HG02870 (cell line): ENCODE measurements at regions not wholly inside any gene's neighbourhood (a gene's known extent, or its start where the extent isn't known, plus 50 kb on each side); places are given as distances from the start of the nearest gene placed in this dataset.
"Not testable (repeated sequence)": the region's sequence is repeated elsewhere in the genome, so short reads cannot be mapped to it uniquely, and the experiment has no call there.

Source experiments
- ATAC-seq: cut with Tn5 transposase; IDR thresholded peaks from one replicate; pipeline ENCODE4 v1.9.1; 2021; ENCODE audit warnings: mild to moderate bottlenecking, moderate library complexity; ENCODE audit not compliant: unreplicated experiment

DNA sequence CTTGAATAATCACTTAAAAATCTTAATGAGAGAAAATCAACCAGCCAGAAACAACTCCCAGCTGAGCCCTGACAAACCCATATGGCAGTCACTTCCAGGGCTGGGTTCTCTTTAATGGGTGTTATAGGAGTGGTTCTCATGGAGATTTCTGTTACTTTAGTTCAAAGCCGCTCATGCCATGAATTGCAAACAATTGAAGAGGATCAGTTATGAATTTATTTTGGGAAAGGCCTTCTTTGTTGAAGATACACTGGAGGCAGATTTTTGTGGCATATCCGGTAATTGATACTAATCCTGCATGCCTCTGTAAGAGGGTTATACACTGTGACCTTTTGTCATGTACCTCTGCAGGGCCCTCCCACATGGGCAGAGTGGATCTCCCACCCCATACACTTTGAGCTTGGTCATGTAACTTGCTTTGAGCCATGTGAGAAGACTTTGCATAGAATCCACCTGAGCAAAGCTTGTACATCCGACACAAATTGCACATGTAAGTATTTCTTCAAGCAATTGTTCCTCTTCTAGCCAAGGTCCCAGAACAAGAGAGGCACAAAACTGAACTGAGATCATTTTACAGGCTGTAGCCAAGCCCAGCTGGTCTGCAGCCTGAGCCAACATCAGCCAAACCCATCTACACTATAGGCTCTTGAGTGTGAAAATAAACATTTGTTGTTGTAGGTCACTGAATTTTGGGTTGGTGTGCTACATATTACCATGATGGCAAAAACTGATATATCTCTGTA, 492.3 kb downstream of the PREX1 start:
- ATAC-seq = no peak

GRCh38 chr20:48333707-48334106, 494.1 kb downstream of the PREX1 start:
- no peak for ATAC-seq

DNA sequence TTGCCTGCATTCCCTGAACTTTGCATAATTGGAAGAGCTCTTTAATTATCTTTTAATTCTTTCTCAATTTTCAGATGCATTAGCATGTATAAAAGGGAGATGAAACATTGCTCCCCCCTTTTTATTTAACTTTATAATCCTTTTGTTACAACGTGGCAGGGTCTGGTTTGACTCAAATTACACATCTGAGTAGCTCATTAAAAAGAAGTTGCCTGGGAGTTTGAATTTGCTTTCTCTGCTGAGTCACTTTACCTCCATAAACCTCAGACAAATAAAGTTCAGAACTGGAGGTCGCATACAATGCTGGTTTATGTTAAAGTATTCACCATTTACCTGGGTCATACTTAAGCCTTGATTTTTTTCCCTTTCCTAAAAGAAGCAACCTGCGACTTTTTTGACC, 495.2 kb downstream of the PREX1 start:
- no peak for ATAC-seq

DNA sequence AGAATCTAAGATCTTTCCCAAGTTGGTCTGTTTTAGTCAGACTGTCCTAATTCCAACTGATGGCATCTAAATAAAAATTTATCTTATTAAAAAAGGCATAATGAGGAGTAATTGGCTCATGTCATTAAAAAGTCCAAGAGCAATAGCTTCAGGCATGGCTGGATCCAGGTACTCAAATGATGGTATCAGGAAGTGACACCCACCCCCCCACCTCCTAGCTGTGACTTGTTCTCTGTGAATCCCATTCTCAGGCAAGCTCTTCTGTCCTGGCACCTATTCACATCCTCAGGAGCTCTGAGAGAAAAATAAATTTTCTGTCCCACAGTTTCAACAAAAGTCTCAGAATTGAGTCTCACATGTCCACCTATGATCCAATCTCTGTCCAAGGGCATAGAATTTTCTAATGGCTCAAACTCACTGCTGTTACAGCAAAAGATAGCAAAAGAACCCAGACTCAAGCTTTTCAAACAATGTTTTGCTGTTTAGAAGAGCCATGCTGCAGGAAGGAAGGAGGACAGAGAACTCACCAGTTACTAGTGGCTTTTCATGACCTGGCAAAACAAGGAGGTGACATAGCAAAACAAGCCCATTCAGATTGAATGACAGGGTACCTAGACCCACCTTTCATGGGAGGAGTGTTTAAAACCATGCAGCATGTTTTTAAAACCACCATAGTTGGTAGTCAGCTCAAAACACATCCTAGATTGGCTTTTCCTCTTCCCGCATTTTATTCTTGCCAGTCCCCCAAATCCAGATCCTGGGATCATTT, 496.1 kb downstream of the PREX1 start:
- ATAC-seq = no peak

GRCh38 chr20:48329676-48330664, 497.8 kb downstream of the PREX1 start:
- ATAC-seq = no peak

- no peak for ATAC-seq
These were observed 498.7 kb downstream of the PREX1 start for GRCh38 chr20:48329031-48329615.

DNA sequence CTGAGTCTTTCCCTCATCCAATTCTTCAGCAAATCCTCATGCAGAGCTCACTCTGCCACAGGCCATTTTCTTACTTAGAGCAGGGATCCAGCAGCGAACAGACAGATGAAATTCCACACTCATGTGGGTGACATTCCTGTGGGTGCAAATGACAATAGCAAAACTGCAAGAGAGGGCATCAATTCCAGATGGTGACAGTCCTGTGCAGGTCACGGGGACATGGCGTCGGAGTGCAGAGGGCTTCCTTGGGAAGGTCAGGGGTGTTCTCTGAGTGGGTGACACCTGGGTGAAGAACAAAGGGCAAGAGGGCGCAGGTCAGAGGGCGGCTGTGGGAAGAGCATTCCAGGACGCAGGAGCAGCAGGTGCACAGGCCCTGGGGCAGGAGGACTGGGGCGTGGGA, 500.0 kb downstream of the PREX1 start:
- ATAC-seq = not testable (repeated sequence)

DNA sequence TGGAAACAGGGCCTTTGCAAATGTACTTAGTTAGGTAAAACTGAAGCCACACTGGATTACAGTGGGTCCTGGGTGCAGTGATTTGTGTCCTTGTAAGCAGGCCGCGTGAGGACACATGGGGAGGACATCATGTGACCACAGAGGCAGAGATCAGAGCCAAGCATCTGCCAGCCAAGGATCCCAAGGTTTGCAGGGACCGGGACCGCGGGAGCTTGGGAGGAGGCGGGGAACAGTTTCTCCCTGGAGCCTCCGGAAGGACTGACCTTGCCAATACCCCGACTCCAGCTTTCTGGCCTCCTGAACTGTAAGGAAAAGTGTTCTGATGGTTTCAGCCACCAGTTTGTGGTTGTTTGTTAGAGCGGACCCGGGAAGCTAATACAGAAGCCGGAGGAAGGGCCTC, 500.9 kb downstream of the PREX1 start:
- no peak for ATAC-seq

DNA sequence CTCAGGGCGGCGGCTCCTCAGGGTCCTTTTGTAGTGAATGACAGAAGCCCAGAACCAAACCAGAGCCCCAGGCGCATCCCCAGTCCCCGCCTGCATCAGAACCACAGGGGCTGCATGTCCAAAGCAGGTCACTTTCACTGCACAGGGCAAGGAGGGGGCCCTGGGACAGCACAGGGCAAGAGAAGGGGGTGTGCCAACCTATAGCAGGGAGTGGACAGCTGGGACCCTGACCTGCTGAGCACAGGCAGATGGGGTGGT, 501.4 kb downstream of the PREX1 start:
- ATAC-seq = no peak

DNA sequence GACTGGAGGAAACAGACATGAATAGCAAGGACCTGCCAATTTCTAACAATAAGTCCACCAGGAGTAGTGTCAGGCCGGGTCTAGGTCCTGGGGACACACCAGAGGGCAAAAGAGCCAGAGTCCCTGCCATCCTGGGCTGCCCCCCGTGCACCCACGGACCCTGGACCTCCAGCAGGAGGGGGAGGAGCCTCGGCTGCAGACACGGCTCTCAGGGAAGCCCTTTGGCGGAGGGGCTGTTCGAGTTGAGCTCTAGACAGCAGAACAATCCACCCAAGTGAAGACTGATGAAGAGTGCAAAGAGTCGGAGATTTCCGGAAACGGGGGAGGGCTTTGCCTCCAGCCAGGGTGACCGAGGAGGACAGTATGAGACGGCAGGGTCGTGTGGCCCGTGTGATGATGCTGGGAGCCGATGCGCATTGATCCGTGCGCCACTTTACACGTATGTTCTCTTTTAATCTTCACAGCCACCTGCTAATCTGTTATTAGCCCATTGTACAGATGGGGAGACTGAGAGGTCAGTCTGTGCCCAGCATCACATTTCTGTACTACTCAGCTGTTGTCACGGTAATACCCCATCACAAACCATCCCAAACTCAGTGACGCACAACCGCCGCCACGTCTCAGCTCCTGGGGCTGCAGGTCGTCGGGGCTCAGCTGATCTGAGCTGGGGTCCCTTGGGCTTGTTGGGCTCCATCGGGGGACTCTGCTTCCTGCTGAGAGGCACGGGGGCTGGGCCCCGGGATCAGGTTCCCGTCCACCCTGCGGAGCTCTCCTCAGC, 502.0 kb downstream of the PREX1 start:
- ATAC-seq = no peak

GRCh38 chr20:48324744-48325143, 503.1 kb downstream of the PREX1 start:
- no peak for ATAC-seq

GRCh38 chr20:48321271-48321670, 506.5 kb downstream of the PREX1 start:
- no peak for ATAC-seq

DNA sequence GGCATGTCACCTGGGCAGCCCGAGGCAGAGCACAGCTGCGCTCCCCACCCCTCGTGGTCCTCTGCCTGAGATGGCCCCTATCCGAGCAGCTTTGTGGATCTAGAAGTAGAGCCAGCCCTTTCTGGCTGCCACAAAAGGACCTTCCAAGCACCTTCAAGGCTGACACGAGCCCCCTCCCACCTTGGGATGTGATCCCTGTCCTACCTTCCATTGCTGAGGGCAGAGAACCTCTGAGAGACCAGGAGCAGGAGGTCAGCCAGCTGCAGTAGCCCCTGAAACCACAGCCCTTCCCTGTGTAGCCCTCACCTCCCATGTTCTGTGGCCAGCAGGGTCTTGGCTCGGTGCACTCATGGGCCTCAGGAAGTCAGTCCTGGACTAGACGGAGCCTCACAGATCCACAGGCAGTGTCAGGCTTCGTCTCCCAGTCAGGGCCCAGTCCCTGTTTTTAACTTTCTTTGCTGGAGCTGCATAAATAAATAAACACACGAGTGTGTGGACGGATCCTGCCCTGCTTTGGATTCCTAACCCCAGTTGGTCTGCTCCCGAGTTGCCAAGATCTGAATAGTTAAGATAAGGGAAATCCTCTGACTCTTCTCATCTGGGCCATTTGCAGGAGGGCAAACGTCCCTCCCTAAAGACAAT, 507.7 kb downstream of the PREX1 start:
- no peak for ATAC-seq

- no peak for ATAC-seq
These were observed 510.2 kb downstream of the PREX1 start for GRCh38 chr20:48317578-48317977.

DNA sequence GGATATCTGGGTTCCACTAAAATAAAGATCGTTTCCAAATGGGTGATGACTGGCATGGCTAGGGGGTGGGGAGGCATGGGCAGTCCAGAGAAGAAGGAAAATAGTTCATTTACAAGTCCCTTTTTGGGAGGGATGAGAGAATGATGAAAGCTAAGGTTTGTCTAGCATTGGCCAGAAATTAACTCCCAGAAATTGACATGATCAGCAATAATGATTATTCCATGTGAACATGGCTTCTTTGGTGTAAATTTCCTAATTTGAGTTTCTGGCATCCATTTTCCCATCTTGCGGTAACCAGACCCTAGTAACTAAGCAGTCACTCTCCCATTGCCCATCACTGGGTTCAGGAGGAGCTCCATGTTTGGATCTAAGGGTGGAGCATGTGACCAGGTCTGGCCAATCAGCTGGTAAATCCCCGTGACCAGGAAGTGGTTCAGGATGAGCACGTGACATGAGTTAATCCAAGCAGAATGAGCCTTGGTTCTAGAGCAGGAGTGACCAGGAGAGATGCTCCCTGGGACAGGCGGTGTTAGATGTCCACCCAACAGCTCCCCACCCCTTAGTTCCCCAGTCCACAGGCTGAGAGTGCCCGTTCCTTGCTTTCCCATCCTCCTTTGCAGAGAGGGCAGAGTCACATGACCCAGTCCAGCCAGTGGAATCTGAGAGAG, 512.7 kb downstream of the PREX1 start:
- ATAC-seq = no peak

- ATAC-seq = no peak
These were observed 514.5 kb downstream of the PREX1 start for GRCh38 chr20:48313324-48313723.

DNA sequence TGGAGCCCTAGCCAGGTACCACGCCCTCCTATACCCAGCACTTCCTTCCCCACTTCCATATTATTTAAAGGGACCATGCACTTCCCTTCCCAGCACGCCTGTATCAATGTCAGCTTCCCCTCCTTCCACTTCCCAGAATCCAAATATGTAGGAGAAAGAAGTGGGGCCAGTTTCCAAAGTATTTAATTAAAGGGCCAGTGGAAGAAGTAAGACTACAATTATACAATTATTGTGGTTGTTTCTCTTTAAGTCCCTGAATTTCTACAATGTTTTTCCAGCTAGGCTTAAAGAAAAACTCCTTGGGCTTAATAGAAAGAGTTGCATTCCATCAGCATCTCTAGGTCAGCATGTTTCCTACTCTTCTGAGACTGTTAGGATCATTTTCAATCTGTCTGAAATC, 515.8 kb downstream of the PREX1 start:
- no peak for ATAC-seq

DNA sequence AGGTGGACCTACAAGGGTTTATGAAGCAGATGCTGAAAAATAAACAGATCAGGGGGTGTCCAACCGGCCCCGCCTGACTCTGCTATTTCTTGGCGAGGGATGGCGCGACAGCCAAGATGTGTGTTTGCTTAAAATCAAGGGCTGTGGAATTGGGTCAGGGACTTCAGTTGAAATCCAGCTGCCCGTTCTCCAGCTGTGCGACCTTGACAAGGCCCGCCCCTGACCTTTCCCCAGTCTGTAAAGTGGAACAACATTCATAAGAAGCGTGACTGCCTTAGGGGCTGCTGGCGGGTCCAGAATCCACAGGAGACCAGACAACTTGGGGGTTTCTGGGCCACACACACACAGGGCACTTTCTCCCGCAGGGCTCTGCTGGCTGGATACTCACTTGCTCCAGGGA, 517.5 kb downstream of the PREX1 start:
- ATAC-seq = no peak

GRCh38 chr20:48309293-48309692, 518.5 kb downstream of the PREX1 start:
- no peak for ATAC-seq
